ENCODE measurements at regions not wholly inside any gene's neighbourhood (a gene's known extent, or its start where the extent isn't known, plus 50 kb on each side); places are given as distances from the start of the nearest gene placed in this dataset.
A peak's percentile ranks its signal among the peaks of the same experiment; 100 is the strongest.
"Not testable (repeated sequence)": the region's sequence is repeated elsewhere in the genome, so short reads cannot be mapped to it uniquely, and the experiment has no call there.

DNA sequence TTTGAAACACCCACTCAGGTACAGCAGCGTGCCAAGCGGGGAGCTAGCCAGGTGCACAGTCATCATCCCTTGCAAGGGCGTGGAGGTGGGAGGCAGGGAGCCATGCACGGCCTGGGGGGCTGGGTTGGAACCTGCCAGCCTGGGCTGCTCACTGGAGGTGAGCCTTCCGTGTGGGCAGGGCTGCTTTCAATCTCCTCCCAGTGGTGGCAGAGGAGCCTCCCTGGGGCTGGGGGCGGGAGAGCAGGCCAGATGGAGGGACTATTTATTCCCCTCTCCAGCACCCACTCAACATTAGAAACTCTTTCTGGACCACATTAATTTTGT, 90.3 kb downstream of the KATNIP start:
- no peak for TF ChIP-seq CTCF (IDR thresholded peaks at IDR 0.05)
- Histone ChIP-seq H3K4me1 (no peaks in the 10 kb centered on the region), H3K36me3 (peaks cover 0 to 3% of the 10 kb centered on the region in 2 donors), H3K27ac (no peak overlapping the region), H3K27me3 (no peaks in the 10 kb centered on the region), H3K9me3 (no peaks in the 10 kb centered on the region), H3K4me3 (no peak overlapping the region)
- no peak for DNase-seq (ENCODE audit: low spot score in 2 of 2)
- intact Hi-C loops (cut with DNase I) = no loop called here

GRCh38 chr16:27641260-27641659, 91.3 kb downstream of the KATNIP start:
- H3K4me3 ChIP-seq = no peak overlapping the region
- intact Hi-C loops (cut with DNase I) = no loop called here
- no peaks in the 10 kb centered on the region for H3K4me1 ChIP-seq

DNA sequence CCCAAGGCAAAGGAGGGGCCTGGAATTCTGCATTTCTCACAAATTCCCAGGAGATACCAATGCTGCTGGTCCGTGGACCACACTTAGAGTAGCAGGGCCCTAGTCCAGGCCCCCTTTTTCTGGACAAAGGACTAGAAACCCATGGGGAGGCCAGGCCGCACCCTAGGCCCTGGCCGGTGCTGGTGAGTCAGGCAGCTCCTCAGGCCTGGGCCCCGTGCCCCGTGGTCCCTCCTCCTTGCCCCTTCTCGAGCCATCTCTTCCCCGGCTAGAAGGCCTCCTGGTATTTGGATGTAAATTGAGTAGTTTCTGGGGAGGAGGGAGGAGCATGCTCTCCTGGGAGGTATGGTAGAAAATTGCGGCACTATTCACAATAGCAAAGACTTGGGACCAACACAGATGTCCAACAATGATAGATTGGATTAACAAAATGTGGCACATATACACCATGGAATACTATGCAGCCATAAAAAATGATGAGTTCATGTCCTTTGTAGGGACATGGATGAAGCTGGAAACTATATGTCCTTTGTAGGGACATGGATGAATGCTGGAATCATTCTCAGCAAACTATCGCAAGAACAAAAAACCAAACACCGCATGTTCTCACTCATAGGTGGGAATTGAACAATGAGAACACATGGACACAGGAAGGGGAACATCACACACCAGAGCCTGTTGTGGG, 91.9 kb downstream of the KATNIP start:
- H3K4me1 ChIP-seq; H3K4me3 ChIP-seq; intact Hi-C loops (cut with DNase I); H3K27me3 ChIP-seq; H3K27ac ChIP-seq; H3K36me3 ChIP-seq; DNase-seq (ENCODE audit: low spot score in 2 of 2); H3K9me3 ChIP-seq: not testable (repeated sequence)

More at GRCh38 chr16:27641260-27641659, 91.3 kb downstream of the KATNIP start:
- no peak for TF ChIP-seq CTCF (IDR thresholded peaks at IDR 0.05)
- no peaks in the 10 kb centered on the region for H3K9me3 ChIP-seq
- no peak overlapping the region for H3K27ac ChIP-seq
- no peaks in the 10 kb centered on the region for H3K27me3 ChIP-seq
- no peak for DNase-seq (ENCODE audit: low spot score in 2 of 2)
- H3K36me3 ChIP-seq = peaks cover 0 to 3% of the 10 kb centered on the region in 2 donors

DNA sequence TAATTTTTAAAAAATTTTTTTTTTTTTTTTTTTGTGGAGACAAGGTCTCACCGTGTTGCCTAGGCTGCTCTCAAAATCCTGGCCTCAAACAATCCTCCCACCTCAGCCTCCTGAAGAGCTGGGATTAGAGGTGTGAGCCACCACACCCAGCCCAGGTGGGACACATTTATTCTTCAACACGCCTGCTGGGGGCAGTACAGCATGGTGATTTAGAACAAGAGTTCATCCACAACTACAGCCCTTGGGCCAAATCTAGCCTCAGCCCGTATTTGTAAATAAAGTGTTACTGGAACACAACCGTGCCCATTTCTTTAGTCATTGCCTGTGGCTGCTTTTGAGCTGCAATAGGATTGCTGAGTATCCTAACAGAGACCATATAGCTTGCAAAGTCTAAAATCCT, 92.8 kb downstream of the KATNIP start:
- Histone ChIP-seq H3K36me3 (peaks cover 0 to 3% of the 10 kb centered on the region in 2 donors), H3K9me3 (no peaks in the 10 kb centered on the region), H3K27ac (no peak overlapping the region), H3K4me1 (no peaks in the 10 kb centered on the region), H3K4me3 (no peak overlapping the region), H3K27me3 (no peaks in the 10 kb centered on the region)
- DNase-seq (ENCODE audit: low spot score in 2 of 2) = no peak
- intact Hi-C loops (cut with DNase I) = no loop called here
- TF ChIP-seq CTCF (IDR thresholded peaks at IDR 0.05) = peak in 1 of 3 experiments; percentile 27

DNA sequence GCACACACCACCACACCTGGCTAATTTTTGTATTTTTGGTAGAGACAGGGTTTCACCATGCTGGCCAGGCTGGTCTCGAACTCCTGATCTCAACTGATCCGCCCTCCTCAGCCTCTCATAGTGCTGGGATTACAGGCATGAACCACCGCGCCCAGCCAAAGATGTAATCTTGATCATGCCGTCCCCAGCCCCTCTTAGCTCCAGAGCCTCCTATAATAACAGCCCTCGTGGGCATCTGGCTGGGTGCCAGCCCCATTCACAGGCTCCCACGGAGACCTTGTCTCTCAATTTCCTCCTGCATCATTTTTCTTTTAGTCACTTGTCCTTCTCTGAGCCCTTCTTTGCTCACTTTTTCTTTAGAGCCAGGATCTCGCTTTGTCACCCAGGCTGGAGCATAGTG, 94.2 kb downstream of the KATNIP start:
- intact Hi-C loops (cut with DNase I) = no loop called here

DNA sequence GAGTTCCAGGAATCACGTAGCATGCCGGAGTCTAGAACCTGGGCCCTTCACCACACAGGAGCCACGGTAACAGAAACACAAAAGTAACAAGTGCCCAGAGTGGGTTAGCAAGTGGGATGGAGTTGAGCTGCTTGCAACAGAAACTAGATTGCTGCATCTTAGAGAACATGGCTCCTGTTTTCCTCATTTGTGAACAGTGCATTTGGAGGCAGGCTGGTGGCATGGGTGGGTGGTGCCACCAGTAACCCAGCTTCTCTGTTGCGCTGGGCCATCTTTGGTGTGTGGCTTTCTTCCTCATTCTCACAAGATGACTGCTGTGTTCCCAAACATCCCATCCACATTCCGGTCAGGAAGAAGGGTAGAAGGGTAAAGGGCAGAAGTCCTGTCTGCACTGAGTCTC, 95.5 kb downstream of the KATNIP start:
- H3K9me3 ChIP-seq = no peaks in the 10 kb centered on the region
- intact Hi-C loops (cut with DNase I) = no loop called here
- no peak overlapping the region for H3K4me3 ChIP-seq
- TF ChIP-seq CTCF (IDR thresholded peaks at IDR 0.05) = no peak
- peaks cover 0 to 11% of the 10 kb centered on the region in 2 donors for H3K36me3 ChIP-seq
- H3K27ac ChIP-seq = no peak overlapping the region
- DNase-seq (ENCODE audit: low spot score in 2 of 2) = no peak
- H3K27me3 ChIP-seq = no peaks in the 10 kb centered on the region
- no peaks in the 10 kb centered on the region for H3K4me1 ChIP-seq

More for the DNA sequence above, 94.2 kb downstream of the KATNIP start:
- TF ChIP-seq CTCF (IDR thresholded peaks at IDR 0.05) = no peak
- Histone ChIP-seq H3K4me1 (no peaks in the 10 kb centered on the region), H3K27ac (no peak overlapping the region), H3K9me3 (no peaks in the 10 kb centered on the region), H3K36me3 (peaks cover 0 to 11% of the 10 kb centered on the region in 2 donors), H3K27me3 (no peaks in the 10 kb centered on the region), H3K4me3 (no peak overlapping the region)
- no peak for DNase-seq (ENCODE audit: low spot score in 2 of 2)
